GM12872 (cell line): ENCODE measurements at regions not wholly inside any gene's neighbourhood (a gene's known extent, or its start where the extent isn't known, plus 50 kb on each side); places are given as distances from the start of the nearest gene placed in this dataset.

Experiments
- TF ChIP-seq, protein P1 (sequence below): IDR thresholded peaks from 3 replicates; pipeline ENCODE4 v1.5.1; 2011; ENCODE audit warnings: low read depth, mild to moderate bottlenecking, low read length, moderate library complexity; ENCODE audit not compliant: insufficient read depth

- TF ChIP-seq, protein P1, sequence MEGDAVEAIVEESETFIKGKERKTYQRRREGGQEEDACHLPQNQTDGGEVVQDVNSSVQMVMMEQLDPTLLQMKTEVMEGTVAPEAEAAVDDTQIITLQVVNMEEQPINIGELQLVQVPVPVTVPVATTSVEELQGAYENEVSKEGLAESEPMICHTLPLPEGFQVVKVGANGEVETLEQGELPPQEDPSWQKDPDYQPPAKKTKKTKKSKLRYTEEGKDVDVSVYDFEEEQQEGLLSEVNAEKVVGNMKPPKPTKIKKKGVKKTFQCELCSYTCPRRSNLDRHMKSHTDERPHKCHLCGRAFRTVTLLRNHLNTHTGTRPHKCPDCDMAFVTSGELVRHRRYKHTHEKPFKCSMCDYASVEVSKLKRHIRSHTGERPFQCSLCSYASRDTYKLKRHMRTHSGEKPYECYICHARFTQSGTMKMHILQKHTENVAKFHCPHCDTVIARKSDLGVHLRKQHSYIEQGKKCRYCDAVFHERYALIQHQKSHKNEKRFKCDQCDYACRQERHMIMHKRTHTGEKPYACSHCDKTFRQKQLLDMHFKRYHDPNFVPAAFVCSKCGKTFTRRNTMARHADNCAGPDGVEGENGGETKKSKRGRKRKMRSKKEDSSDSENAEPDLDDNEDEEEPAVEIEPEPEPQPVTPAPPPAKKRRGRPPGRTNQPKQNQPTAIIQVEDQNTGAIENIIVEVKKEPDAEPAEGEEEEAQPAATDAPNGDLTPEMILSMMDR = no peak
Measured at GRCh38 chr6:44554194-44554593, 166.7 kb downstream of the CDC5L start.

DNA sequence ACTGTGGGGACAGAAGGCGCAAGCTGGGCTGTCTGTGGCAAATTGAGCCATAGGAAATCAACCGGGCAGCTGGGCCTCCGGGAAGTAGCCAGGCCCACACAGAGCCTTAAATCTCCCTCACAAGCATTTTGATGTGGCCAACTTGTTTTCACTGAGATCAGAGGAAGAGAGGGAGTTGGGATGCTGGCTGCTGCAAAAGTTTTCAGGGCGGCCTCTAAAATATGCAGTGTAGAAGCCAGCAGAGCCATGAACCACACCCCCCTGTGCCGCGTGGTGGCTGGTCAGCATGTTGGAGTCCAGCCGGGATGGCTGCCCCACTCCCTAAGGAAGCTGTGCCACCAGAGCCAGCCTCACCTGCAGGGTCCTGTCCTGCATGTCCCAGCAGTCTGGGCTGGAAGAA, 167.4 kb downstream of the CDC5L start:
- TF ChIP-seq, protein P1 = no peak

DNA sequence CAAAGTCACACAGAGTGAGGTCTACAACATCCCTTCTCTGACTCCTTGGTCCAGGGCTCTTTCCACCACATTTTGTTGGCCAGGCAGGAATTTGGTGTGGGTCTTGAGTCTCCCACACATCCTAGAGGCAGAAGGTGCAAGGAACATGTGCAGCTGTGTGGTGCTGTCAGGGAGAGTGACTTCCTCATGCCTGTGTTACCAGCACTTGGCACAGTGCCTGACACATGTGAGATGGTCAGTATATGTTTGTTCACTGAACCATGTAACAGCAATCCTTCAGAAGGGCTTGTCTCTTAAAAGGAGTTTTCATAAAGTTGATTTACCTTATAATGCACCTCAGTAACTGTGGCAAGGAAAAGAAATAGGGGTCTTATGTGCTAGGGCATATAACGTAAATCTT, 168.5 kb downstream of the CDC5L start:
- TF ChIP-seq, protein P1 = no peak

DNA sequence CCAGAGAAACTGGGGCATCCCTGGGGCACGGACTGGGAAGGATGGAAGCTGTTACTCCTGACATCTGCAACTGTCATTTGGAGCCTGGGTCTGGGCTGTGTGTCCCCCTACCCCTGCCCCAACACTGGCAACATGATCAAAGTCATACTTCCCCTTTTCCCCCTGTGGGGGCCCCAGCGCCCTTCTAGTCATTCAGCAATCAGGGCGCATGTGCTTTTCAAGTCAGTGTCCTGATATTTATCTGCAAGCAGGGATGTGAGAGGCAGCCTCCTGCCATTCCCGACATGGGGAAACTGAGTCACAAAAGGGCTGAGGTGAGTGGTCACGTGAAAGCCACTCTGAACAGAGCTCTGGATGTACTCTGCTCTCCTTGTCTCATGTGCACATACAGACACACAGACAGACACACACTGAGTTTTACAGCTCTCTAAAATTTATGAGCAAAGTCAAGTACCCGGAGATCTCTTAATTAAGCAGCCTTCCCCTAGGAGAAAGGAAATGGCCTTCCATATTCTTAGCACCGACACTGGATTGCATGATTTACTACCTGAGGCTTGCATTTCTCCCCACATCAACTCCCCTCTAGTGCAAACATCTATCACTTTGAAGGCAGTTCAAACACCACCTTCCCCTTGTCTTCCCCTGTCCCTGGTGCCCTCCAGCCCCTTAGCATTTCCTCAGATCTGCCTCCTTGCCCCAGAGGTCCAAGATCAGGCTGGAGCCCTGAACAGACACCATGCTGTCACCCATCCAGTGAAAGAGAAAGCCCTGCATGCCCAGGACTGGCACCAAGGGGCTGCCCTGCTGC, 170.7 kb downstream of the CDC5L start:
- TF ChIP-seq, protein P1 = no peak

DNA sequence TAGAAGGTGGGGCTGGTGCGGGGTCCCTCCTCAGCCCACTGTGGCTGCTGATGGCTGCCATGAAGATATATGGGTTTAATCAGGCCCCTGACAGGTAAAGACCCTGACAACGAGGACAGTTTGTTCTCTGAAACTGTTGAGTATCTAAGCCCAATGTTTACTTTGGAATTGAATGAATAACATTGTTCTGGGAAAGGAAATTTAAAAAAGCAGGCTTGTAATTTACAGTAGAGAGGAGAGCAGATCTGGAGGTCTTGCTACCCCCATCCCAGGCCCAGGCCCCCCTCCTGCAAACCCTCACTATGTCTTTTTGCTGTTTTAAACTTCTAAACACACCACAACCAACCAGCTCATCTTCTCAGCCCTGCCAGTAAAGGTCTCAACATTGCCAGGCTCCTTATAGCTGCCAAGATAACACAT, 171.3 kb downstream of the CDC5L start:
- TF ChIP-seq, protein P1 = no peak

DNA sequence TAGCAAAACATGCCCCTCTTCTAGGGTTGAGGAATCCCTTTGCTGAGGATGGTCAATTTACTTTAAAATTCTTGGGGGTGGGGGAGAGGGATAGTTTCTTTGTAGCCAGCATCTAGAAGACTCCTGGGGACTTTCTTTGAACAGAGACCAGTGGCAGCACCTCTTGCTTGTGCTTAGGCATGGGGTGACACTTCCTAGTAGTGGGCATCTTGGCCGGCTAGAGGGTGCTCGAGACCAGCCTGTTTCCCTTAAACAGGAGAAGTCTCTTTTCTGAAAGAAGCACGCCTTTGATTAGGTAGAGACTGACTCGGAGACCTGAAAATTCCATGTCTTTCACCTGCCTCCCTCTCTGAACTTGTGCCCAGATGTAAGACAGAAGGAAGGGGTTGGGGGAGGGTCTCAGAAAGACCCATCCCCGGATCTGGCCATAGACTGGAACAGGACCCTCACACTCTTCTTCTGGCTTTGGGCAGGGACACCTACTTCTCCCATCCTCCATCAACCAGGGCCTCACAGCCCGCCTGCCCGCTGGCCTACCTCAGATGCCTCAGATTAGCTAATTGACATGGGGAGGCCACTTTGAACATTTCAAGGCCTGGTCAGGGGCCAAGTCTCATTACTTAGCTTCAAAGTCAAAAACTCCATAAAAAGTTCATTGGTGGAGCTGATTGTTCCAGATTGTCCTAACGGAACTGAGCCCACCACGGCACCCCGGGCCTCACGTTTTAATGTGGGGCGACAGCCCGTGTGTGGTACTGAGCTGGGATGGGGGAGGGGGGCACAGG, 172.2 kb downstream of the CDC5L start:
- TF ChIP-seq, protein P1 = no peak

DNA sequence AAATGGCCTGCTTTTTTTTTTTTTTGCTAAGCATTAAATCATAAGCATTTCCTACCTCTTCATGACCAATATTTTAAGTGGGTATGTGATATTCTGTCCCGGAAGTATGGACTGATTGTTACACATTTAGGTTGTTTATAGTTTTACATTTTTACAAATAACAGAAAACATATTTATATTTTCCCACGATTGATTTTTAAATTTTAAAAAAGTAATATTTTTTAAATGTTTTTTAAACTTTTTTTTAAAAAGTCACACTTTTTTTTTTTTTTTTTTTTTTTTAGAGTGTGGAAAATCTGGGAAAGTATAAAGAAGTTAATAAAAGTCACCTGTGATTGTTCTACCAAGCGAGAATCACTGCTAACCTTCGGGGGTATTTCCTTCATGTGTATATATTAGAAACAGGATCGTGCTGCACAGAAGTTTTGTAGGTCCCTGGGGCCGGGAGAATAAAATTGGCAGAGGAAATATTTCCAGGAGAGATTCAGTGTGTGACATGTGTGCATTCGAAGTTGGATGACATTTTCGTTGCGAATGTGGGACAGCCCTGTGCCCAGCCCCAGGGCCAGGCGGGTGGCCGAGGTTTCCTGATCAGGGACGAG, 173.1 kb downstream of the CDC5L start:
- TF ChIP-seq, protein P1 = no peak
